GM19193 (cell line): ENCODE measurements at regions not wholly inside any gene's neighbourhood (a gene's known extent, or its start where the extent isn't known, plus 50 kb on each side); places are given as distances from the start of the nearest gene placed in this dataset.

Experiments
- POLR2A ChIP-seq: IDR thresholded peaks from 4 replicates; pipeline ENCODE4 v1.6.1; 2011; ENCODE audit not compliant: insufficient read depth, insufficient read length; ENCODE audit errors: extremely low read depth

DNA sequence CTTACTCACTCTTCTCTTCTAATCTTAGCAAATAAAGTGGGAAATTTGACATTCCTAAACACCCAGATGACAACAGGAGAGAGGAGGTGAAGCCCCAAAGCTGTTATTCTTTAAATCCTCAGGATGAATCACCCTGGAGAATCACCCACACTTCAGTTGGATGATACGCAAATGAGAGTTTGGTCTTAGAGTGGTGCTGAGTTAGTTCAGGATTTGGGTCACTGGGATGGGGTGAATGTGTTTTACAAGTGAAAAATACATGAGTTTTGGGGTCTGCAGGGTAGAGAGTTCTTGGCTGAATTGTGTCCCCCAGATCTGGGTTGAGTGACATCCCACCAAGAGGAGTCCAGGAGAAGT is 117.2 kb downstream of the GGTLC2 start:
- no peak for TF ChIP-seq POLR2A

DNA sequence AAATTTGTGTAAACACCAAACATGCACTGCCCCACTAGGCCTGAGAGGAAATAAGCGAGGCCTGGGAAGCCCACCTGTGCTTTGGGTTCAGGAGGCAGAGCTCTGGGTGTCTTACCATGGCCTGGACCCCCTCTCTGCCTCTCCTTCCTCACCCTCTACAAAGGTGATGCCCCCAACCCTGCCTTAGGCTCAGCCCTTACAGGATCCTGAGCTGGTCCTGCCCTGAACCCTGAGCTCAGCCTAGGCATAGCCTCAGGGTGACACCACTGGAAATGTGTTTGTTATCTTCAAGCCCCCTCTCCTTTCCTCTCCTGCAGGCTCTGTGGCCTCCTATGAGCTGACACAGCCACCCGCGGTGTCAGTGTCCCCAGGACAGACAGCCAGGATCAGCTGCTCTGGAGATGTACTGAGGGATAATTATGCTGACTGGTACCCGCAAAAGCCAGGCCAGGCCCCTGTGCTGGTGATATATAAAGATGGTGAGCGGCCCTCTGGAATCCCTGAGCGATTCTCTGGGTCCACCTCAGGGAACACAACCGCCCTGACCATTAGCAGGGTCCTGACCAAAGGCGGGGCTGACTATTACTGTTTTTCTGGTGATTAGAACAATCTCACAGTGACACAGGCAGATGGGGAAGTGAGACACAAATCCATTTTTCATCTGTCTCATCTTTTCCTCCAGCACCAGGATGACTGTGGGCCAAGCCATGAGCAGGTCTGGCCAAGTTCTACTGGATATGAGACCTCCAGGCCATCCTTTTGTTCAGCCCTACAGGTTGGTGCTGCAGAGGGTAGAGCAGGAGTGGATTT is 117.8 kb downstream of the GGTLC2 start:
- no peak for TF ChIP-seq POLR2A

DNA sequence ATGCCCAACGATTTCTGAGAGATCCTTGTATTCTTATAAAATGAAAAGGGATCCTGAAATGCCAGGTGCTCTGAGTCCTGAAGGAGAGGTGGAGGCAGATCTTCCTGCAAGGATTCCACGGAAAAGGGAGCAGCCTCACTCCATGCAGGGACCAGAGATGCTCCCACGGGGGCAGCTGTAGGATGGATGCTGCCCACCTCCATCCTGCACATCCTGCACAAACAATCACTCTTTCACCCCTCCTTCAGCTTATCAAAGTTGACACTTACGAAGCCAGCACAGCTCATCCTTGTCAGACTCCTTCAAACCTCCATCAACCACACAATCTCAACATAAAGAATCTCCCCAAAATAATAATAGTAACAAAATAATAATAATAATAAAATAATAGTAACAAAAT is 119.1 kb downstream of the GGTLC2 start:
- TF ChIP-seq POLR2A, result no peak

DNA sequence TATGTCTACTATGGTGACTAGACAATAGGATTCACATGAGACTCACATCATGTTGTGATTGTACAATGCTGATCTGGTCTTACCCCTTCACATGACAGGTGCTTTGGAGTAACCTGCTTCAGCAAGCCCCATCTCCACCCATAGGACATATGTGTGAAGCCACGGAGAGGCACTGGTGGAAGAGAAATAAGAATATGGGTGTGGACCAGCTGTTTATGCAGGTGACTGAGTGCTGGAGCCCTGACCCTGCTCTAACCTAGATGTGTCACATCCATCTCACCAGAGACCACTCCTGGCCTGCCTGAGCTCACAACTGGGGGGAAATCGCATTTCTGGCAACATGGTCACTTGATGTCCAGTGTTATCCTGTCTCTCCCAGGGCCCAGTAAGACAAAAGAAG is 119.7 kb downstream of the GGTLC2 start:
- no peak for TF ChIP-seq POLR2A

DNA sequence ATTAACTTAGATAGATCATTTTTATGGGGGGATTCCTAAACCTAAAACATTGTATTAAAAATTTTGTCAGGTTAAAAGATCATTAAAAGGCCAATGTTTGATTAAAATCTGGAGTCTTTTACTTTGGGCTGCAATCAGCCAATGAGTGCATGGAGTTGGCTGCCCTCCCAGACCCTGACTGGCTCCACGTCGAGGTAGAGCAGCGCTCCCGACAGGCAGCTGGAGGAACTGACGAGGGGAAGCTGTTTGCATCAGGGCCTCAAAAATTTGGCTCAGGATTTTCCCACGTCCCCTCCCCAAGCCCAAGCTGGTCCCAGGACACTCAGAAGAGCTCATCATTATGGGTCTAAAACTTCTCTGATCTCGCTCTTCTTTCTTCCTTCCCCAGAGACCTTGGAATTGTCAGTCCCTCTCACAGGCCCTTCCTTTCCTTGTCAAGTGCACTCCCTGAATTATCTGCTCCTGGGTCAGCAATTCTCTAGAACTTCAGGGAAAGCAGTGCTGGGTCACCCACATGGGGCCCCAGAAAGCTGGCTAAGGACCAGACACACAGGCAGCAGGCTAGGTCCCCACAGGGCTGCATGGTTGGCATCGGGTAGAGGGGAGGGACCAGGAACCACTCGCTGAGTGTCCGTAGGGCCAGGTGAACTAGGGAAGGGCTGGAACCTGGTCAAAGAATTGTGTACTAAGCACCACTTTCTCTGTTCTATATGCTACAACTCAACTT is 119.6 kb upstream of the IGLL5 start:
- no peak for TF ChIP-seq POLR2A

DNA sequence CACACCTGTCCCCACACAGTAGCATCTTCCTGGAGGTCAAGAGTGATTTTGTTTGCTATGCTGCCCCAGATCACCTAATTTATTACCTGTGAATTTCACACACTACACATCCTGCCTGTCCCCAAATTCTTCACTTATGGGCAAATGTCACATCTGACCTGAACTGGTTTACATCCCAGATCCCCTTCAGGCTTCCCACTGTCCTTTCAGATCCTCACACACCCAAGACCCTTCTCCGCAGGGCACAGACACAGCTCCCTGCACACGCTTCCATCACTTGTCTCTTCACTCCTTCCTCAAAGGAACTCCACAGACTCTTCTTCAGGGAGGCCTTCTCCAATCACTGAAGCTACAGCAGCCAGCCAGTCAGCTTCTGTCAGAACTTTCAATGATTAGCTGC is 118.7 kb upstream of the IGLL5 start:
- no peak for TF ChIP-seq POLR2A

DNA sequence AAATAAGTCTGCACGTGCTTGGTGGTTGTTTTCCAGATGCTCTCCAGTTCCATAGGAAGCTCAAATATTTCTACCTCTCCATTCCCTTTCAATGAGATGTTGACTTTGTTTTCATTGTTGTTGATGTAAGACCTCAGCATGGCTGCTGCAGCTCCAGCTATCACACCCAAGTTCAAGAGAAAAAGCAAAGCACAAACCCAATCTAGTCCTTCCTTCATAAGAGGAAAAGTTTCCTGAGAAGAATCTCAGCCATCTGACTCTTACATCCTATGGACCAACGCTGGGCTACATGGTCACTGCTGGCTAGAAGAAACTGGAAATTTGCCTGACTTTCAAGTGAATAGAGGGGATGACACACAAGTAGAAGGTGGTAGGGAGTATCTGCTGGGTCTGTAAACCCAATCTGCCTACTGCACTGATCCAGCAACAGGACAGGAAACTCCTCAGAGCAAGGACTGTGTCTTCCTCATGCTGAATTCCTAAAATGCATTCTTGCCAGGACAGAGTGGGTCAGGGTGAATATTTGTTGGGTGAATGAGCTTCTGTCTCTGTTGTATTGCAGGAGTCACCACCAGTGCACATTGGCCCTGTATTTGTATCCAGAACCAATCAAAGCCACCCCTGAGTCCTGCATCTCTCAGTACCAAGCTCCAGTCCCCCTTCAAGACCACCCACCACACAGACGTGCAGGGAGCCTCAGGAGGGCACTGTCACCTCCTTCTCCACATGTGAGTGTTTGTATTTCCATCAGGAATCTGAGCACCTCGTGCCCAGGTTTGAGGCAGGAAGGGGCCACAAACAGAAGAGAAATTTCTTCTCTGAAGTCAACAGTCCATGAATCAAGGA is 118.0 kb upstream of the IGLL5 start:
- no peak for TF ChIP-seq POLR2A

DNA sequence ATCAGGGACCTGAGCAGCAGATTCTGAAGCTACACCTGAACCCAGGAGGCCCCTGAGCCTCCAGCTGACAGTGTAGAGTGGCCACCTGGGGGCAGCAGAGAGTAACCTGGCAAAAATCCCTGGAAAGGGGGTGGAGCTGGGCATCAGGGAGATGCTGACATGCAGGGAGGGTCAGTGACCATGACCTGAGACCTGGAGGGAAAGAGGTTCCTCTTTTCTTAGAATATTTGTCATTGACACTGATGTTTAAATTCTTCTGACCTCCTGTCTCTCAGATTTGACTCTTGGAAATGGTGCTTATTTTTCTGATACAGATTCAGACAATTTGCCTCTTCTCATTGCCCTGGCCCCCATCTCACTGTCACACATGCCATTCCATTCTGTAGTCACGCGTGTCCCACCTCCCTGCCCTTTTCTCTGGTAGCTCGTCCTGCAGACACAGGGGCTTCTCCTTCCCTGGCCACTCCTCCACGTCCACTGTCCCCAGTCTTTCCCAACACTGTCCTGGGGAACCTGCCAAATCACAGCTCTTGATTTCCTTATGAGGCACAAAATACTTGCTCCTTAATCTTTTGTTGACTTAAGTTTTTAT is 117.2 kb upstream of the IGLL5 start:
- peak; percentile 35 for TF ChIP-seq POLR2A

DNA sequence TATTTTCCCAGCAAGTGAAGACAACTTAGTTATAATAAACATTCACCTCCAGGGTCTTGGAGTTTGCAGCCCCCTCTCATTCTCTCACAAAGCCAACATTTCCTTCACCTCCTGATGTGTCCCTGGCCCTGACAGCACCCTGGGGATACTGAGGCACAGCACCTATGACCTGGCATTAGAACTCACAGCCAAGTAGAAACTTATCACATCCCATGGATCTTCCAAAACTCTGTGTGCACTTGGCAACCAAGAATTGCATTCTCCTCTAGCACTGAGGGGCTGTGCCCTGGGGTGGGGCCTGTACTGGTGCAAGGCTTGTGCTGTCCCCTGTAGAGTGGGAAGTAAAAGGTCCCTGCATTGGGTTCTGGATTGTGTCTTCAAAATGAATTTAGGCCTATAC is 116.7 kb upstream of the IGLL5 start:
- TF ChIP-seq POLR2A, result no peak

DNA sequence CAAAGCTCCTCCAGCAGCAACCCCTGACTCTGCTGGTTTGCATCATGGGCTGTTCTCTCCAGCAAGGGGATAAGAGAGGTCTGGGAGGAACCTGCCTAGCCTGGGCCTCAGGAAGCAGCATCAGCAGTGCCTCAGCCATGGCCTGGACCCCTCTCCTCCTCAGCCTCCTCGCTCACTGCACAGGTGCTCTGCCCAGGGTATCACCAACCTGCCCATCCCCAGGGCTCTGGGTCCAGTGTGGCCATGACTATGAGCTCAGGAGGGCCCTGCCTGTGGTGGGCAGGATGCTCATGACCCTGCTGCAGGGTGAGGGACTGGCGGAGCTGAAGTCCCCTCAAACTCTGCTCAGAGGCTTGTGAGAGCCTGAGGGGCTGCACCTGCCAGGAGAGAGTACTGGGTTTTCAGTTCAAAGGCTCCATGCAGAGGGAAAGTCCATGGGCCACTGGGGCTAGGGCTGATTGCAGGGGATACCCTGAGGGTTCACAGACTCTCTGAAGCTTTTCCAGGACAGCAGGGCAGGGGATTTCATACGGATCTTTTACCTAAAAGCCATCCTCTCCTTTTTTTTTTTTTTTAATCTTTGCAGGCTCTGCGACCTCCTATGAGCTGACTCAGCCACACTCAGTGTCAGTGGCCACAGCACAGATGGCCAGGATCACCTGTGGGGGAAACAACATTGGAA is 115.8 kb upstream of the IGLL5 start:
- TF ChIP-seq POLR2A, result peak; percentile 74

DNA sequence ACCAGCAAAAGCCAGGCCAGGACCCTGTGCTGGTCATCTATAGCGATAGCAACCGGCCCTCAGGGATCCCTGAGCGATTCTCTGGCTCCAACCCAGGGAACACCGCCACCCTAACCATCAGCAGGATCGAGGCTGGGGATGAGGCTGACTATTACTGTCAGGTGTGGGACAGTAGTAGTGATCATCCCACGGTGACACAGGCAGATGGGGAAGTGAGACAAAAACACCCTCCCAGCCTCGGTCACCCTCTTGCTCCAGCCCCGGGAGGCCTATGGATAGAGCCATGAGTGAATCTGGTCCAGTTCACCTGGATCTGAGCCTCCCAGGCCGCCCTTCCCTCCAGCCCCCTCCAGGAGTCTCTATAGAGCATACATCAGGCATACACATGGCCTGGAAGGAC is 115.2 kb upstream of the IGLL5 start:
- TF ChIP-seq POLR2A, result no peak

DNA sequence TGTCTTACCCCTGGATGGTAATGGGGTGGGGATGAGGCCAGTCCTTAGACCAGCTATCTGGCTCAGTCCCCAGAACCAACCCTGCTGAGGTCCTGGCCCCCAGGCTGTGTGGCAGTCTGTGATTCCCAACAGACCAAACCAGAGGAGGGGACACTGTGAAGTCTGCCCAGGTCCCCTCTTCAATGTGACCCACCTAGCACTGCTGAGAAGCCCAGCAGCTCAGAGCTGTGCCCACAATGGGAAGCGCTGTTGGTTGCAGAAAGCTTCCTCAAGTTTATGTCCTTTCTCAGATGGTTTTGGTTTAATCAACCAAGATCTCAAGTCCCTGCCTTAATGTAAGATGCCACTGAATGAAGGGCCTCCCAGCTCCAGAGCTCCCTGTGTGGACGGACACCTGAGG is 114.7 kb upstream of the IGLL5 start:
- TF ChIP-seq POLR2A, result no peak

DNA sequence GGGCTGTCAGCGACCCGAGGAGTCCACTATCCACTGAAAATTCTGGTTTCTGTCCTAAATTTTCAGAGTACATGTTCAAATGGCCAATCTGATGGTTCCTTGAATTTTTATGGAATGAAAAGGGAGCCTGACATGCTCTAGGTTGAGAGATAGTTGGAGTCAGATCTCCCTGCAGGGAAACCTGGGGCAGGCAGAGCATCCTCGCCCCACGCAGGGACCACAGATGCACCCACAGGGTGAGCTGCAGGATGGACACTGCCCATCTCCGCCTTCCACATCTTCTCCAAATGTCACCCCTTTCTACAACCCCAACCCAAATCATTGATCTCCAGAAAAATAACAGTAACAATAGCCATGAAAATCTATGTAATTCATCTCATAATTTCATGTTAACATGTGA is 114.2 kb upstream of the IGLL5 start:
- no peak for TF ChIP-seq POLR2A

DNA sequence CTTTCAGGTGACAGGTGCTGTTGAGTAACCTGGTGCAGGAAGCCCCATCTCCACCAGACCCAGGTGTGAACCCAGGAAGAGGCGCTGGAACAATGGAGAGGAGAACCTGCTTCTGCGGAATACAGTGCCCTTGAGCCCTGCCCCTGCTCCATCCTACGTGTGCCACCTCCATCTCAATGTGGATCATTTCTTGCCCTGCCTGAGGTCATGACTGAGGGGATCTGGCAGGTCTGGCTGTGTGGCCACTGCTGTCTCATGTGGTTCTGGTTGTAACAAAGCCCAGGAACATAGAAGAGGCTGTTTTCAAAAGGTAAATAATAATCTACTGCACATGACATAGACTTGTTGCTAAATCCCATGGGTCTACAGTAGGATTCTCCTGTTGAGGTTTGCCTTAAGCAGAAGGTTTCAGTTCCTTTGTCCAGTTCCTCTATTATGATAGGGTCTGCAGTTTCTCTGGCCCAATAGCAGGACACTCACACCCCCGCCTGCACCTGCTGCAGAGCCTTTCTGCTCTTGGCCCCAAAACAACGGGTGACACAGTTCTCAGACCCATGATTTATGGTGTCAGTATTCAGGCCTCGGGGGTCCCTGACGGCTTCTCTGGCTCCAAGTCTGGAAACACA is 113.5 kb upstream of the IGLL5 start:
- no peak for TF ChIP-seq POLR2A
